ENCODE measurements at regions not wholly inside any gene's neighbourhood (a gene's known extent, or its start where the extent isn't known, plus 50 kb on each side); places are given as distances from the start of the nearest gene placed in this dataset.

GRCh38 chr11:129314371-129314770 is 61.3 kb upstream of the BARX2 start:
- Histone ChIP-seq H3K36me3 (no peaks in the 10 kb centered on the region), H3K4me1 (ENCODE audit: control insufficient read depth in 1 of 2, insufficient read depth in 1 of 2, low read depth in 1 of 2, low read length in 1 of 2) (no peaks in the 10 kb centered on the region)
- TF ChIP-seq, protein P1, sequence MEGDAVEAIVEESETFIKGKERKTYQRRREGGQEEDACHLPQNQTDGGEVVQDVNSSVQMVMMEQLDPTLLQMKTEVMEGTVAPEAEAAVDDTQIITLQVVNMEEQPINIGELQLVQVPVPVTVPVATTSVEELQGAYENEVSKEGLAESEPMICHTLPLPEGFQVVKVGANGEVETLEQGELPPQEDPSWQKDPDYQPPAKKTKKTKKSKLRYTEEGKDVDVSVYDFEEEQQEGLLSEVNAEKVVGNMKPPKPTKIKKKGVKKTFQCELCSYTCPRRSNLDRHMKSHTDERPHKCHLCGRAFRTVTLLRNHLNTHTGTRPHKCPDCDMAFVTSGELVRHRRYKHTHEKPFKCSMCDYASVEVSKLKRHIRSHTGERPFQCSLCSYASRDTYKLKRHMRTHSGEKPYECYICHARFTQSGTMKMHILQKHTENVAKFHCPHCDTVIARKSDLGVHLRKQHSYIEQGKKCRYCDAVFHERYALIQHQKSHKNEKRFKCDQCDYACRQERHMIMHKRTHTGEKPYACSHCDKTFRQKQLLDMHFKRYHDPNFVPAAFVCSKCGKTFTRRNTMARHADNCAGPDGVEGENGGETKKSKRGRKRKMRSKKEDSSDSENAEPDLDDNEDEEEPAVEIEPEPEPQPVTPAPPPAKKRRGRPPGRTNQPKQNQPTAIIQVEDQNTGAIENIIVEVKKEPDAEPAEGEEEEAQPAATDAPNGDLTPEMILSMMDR (IDR thresholded peaks at IDR 0.05) = no peak

GRCh38 chr11:129313541-129314297 is 61.9 kb upstream of the BARX2 start:
- TF ChIP-seq, protein P1 (IDR thresholded peaks at IDR 0.05) = no peak
- H3K9me3 ChIP-seq = no peaks in the 10 kb centered on the region
- H3K36me3 ChIP-seq = no peaks in the 10 kb centered on the region
- H3K4me1 ChIP-seq (ENCODE audit: control insufficient read depth in 1 of 2, insufficient read depth in 1 of 2, low read depth in 1 of 2, low read length in 1 of 2) = no peaks in the 10 kb centered on the region
- H3K4me3 ChIP-seq (ENCODE audit: low read depth in 1 of 2, low read length in 1 of 2) = no peak overlapping the region
- no peaks in the 10 kb centered on the region for H3K27me3 ChIP-seq
- no peak overlapping the region for H3K27ac ChIP-seq

More at GRCh38 chr11:129314371-129314770, 61.3 kb upstream of the BARX2 start:
- no peak overlapping the region for H3K27ac ChIP-seq
- H3K27me3 ChIP-seq = no peaks in the 10 kb centered on the region
- H3K4me3 ChIP-seq (ENCODE audit: low read depth in 1 of 2, low read length in 1 of 2) = no peak overlapping the region
- H3K9me3 ChIP-seq = no peaks in the 10 kb centered on the region

GRCh38 chr11:129312730-129313503 is 62.7 kb upstream of the BARX2 start:
- TF ChIP-seq, protein P1 (IDR thresholded peaks at IDR 0.05) = no peak
- Histone ChIP-seq H3K4me3 (ENCODE audit: low read depth in 1 of 2, low read length in 1 of 2) (no peak overlapping the region), H3K9me3 (no peaks in the 10 kb centered on the region), H3K27me3 (no peaks in the 10 kb centered on the region), H3K27ac (no peak overlapping the region), H3K36me3 (no peaks in the 10 kb centered on the region), H3K4me1 (ENCODE audit: control insufficient read depth in 1 of 2, insufficient read depth in 1 of 2, low read depth in 1 of 2, low read length in 1 of 2) (no peaks in the 10 kb centered on the region)

GRCh38 chr11:129308241-129308865 is 67.3 kb upstream of the BARX2 start:
- Histone ChIP-seq H3K27ac (no peak overlapping the region), H3K4me3 (ENCODE audit: low read depth in 1 of 2, low read length in 1 of 2) (no peak overlapping the region), H3K9me3 (no peaks in the 10 kb centered on the region), H3K27me3 (no peaks in the 10 kb centered on the region), H3K36me3 (no peaks in the 10 kb centered on the region), H3K4me1 (ENCODE audit: control insufficient read depth in 1 of 2, insufficient read depth in 1 of 2, low read depth in 1 of 2, low read length in 1 of 2) (no peaks in the 10 kb centered on the region)
- TF ChIP-seq, protein P1 (IDR thresholded peaks at IDR 0.05) = no peak

DNA sequence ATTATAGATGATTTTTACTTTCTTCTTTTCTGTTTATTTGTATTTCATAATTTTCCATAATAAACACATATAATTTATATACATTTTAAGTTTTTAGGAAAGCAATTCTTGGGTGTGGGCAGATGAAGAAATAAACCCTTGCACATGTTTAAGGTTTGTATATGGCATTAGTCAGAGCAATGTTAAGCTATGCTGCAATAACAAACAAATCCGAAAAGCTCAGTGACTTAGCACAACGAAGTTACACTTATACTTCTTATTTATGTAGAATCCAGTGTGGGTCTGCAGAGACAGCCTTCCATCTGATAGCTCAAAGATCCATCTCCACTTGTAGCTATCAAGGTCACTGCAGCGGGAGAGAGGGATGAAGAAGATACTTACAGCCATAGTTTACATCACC is 68.5 kb upstream of the BARX2 start:
- Histone ChIP-seq H3K9me3 (no peaks in the 10 kb centered on the region), H3K27ac (no peak overlapping the region), H3K27me3 (peaks cover 8% of the 10 kb centered on the region), H3K4me3 (ENCODE audit: low read depth in 1 of 2, low read length in 1 of 2) (no peak overlapping the region), H3K36me3 (no peaks in the 10 kb centered on the region), H3K4me1 (ENCODE audit: control insufficient read depth in 1 of 2, insufficient read depth in 1 of 2, low read depth in 1 of 2, low read length in 1 of 2) (no peaks in the 10 kb centered on the region)
- TF ChIP-seq, protein P1 (IDR thresholded peaks at IDR 0.05) = no peak
